PC-3 (cell line): ENCODE measurements at regions not wholly inside any gene's neighbourhood (a gene's known extent, or its start where the extent isn't known, plus 50 kb on each side); places are given as distances from the start of the nearest gene placed in this dataset.

Source experiments
- EZH2 ChIP-seq: fragments of 300-600 bp; sonication (generic); IDR thresholded peaks from one replicate; pipeline ENCODE4 v1.6.1; 2017; ENCODE audit warnings: antibody characterized with exemption, mild to moderate bottlenecking, low read length; ENCODE audit not compliant: unreplicated experiment
- TF ChIP-seq, protein P1 (sequence below): fragments of 300-600 bp; sonication (generic); conservative IDR thresholded peaks from 2 replicates; pipeline ENCODE4 v1.5.1; 2017; ENCODE audit warnings: antibody characterized with exemption, low read depth, mild to moderate bottlenecking, low read length

DNA sequence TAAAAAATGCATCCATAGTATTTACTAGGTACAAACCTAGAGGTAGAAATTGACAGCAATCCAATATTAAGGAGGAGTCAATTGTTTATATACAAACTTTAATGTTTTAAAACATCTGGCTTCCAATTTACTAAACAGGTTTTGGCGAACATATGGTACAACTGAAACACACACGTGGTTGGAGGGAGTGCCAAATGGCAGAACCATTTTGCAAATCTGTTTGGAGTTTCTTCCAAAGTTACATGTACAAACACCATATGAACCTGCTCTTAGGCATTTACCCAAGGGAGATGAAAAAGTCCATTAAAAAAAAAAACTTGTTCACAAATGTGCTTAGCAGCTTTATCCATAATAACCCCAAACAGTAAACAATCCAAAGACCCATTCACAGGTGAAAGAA lies 159.8 kb upstream of the MYOCD start:
- TF ChIP-seq, protein P1, sequence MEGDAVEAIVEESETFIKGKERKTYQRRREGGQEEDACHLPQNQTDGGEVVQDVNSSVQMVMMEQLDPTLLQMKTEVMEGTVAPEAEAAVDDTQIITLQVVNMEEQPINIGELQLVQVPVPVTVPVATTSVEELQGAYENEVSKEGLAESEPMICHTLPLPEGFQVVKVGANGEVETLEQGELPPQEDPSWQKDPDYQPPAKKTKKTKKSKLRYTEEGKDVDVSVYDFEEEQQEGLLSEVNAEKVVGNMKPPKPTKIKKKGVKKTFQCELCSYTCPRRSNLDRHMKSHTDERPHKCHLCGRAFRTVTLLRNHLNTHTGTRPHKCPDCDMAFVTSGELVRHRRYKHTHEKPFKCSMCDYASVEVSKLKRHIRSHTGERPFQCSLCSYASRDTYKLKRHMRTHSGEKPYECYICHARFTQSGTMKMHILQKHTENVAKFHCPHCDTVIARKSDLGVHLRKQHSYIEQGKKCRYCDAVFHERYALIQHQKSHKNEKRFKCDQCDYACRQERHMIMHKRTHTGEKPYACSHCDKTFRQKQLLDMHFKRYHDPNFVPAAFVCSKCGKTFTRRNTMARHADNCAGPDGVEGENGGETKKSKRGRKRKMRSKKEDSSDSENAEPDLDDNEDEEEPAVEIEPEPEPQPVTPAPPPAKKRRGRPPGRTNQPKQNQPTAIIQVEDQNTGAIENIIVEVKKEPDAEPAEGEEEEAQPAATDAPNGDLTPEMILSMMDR: no peak
- no peak for TF ChIP-seq EZH2
